GM21786 (cell line): ENCODE measurements at regions not wholly inside any gene's neighbourhood (a gene's known extent, or its start where the extent isn't known, plus 50 kb on each side); places are given as distances from the start of the nearest gene placed in this dataset.

Source experiments
- ATAC-seq: cut with Tn5 transposase; IDR thresholded peaks from one replicate; pipeline ENCODE4 v1.9.1; 2021; ENCODE audit not compliant: unreplicated experiment

- ATAC-seq: no peak
Measured at GRCh38 chr3:182609575-182610156, 183.6 kb upstream of the ATP11B start.

DNA sequence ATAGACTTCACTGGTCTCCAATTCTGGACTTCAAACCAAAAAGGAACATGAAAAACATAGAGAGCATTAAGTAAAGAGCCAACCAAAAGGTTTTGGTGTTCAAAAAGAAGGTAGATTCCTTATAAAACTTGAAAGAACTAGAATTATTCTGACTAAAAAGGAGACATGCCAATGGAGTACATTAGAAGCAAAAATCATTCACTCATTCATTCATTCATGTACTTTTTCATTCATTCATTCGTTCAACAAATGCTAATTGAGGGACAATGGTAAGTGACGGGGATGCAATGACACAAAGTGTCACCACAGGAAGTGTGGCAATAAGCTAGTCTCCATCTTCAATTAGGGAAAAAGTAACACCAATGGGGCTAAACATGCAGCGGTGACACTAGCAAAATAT lies 181.0 kb upstream of the ATP11B start:
- ATAC-seq: no peak

- ATAC-seq: no peak
Measured at GRCh38 chr3:182617500-182617899, 175.8 kb upstream of the ATP11B start.

GRCh38 chr3:182618085-182618732 lies 175.1 kb upstream of the ATP11B start:
- ATAC-seq: no peak

- ATAC-seq: no peak
Measured at GRCh38 chr3:182618981-182619591, 174.2 kb upstream of the ATP11B start.

- no peak for ATAC-seq
Measured at GRCh38 chr3:182620723-182621434, 172.4 kb upstream of the ATP11B start.

- ATAC-seq: no peak
Measured at GRCh38 chr3:182621435-182622240, 171.7 kb upstream of the ATP11B start.

- no peak for ATAC-seq
Measured at GRCh38 chr3:182622241-182622545, 171.1 kb upstream of the ATP11B start.

GRCh38 chr3:182626484-182627467 lies 166.5 kb upstream of the ATP11B start:
- no peak for ATAC-seq

DNA sequence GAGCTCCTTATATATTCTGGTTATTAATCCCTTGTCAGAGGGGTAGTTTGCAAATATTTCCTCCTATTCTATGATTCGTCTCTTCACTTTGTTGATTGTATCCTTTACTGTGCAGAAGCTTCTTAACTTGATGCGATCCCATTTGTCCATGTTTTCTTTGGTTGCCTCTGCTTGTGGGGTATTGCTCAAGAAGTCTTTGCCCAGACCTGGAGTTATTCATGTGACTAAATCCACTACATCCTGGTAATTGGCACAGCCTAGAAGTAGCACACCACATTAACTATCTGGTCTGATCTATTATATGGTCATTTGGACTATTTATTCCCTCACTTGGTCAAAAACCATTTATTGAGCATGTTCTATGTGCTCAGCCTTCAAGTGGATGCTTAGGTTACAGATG lies 164.8 kb upstream of the ATP11B start:
- ATAC-seq: no peak

DNA sequence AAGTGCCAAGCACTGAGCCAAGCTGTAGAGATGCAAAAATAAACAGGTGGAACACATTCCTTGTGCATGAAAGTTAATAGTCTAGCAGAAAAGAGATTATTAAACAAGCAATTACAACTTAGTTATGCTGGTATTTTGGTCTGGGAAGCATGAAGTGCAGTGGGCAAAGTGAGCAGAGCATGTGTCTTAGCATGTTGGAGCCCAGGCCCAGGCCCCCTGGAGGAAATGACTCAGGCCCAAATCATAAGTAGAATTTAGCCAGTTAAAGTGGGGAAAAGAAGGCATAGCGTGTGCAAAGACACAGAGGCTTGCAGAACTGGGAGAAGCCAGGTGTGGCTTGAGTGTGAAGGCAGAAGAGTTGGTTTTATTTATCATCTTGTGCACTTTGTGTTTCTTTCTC lies 163.8 kb upstream of the ATP11B start:
- ATAC-seq: no peak

DNA sequence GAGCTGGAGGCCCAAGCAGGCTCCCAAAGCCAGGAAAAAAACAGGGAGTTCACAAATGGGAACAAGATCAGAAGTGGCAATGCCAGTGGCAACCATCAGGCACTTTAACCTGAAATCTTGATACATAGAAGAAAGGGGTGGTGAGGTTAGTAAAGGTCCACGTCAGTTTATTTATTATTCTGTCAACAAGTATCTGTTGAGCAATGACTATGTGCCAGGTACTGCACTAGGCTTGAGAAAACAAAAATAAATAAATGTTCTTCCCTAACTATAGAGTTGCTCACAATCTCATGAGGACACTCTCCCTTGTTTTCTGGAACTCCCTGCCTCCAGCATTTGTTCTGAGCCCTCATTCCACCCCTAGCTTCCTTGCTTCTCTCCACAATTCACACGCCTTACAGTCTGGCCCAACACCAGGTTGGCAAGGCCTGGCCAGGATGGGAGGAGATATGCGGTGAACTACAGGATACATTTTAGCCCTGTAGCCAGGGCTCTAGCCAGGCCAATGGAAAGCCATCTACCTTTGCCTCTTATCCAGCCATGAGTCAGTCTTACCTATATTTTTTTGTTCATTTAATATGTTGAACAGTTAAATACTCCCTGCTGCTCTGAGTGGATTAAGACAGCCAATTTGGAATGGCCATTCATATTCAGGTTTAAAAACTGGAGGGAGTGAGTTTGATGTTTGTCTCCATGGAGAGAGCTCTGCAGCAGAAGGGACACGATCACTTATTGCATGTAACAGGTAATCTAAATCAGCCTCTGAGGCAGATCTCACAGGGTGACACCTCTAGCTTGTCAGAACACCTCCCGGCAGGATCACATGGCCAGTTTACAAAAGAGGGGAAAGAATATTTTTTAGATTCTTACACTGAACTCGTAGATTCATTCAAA lies 161.9 kb upstream of the ATP11B start:
- ATAC-seq: no peak

DNA sequence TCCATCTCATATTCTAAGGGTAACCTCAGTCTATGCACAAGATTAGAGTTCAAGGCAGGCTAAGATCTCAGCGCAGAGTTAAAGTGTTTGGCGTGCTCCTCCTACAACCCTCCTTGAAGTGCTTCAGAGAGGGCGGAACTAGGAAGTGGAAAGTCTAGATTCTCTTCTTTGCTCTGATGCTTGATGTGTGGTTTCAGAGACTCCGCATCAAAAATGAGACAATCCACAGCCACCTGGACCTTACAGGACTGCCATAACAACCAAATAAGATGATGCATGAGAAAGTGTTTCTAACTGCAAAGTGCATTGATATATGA lies 161.3 kb upstream of the ATP11B start:
- ATAC-seq: no peak

GRCh38 chr3:182633186-182633585 lies 160.1 kb upstream of the ATP11B start:
- no peak for ATAC-seq

DNA sequence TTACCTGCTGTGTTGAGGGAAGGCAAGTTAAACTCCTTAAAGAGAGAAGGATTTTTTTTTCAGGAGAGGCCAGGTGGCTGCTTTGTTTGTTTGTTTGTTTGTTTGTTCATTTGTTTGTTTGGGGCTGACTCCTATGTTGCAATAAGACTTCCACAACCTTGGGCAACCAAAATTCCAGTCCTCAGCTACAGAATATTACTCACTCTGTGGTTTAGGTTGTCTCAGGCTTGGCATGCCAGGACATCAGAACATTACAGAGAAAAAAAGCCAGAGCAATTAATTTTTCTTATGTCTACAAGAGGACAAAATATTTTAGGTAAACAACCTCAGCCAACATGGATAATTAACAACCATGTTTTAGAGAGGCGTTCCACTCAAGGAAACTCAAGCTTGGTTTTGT lies 156.7 kb upstream of the ATP11B start:
- no peak for ATAC-seq

DNA sequence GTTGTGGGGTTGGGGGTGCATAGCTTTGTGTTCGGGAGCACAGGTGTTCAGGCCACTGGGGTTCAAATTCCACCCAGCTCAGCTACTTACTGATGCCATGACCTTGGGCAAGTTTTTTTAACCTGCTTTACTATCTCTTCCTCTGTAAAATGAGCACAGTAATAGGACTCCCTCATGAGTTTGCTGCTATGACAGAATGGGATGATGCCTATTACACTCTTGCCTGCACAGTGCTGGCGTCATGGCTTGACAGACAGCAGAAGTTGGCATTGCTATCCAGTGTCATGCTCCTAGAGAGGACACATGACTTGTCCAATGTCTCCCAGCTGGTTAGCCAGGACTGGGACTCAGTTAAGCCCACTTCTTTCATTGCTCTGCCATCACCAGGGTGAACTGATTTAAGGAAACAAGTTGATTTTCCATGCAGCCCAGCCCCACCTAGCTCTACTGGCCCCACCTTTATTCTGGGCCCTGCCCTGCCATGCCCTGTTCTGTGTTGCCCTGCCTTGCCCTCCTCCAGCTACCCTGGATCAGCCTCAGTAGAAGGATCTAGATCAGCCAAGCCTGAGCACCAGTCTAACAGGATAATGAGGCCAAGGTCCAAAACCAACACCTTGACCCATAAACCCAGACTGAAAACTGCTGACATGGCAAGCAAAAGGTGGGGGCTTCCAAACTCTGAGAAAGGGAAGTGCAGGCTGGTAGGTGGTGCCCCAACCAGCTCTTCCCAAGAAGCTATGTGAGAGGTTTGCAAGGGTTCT lies 155.8 kb upstream of the ATP11B start:
- ATAC-seq: no peak

GRCh38 chr3:182644013-182644412 lies 149.3 kb upstream of the ATP11B start:
- ATAC-seq: no peak

DNA sequence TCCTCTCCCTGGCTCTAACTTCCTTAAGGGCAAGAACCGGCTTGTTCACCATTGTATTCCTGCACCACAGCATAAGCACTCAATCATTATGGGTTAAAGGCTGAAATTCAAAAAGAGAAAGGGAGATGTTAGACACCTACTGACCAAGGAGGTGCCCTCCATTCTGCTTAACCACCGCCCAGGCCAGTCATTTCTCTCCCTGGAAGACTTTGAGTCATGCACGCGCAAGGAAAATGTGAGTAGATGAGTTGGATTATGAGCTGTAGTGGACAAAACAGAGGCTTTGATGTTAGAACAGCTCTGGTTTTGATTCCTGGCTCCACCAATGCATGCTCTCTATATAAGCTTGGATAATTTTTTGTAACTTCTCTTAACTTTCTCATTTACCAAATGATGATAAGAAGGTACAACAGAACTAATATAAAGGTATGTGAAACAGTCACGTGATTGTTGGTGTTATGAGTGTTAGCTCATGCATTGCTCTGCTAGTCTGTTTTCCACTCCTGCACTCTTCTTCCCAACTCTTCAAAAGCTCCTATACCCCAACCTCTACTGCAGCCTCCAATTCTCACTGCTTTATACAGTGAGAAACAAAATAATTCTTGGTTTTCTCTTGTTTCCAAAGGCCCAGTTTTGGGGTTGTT lies 148.4 kb upstream of the ATP11B start:
- no peak for ATAC-seq
